ENCODE measurements at regions not wholly inside any gene's neighbourhood (a gene's known extent, or its start where the extent isn't known, plus 50 kb on each side); places are given as distances from the start of the nearest gene placed in this dataset.

- Histone ChIP-seq H4K8ac (replicated peaks; ENCODE audit: insufficient read length, low read depth, low read length) (no peak overlapping the region), H3K79me1 (ENCODE audit: insufficient read depth, low read depth, low read length, poor library complexity, severe bottlenecking) (no peaks in the 10 kb centered on the region), H3K18ac (ENCODE audit: insufficient read length, low read depth, low read length) (no peak overlapping the region), H2BK5ac (ENCODE audit: insufficient read length, low read length) (no peak overlapping the region), H3K56ac (ENCODE audit: insufficient read length, low read depth, low read length) (no peak overlapping the region), H3K9ac (ENCODE audit: extremely low read depth, insufficient read length, low read length) (no peak overlapping the region), H3K27me3 (ENCODE audit: insufficient read depth, low read length) (no peaks in the 10 kb centered on the region; the same call in 1 of the 2 replicates), H2BK20ac (ENCODE audit: low read depth, low read length, poor library complexity, severe bottlenecking) (no peak overlapping the region), H4K91ac (ENCODE audit: insufficient read length, low read depth, low read length) (no peak overlapping the region), H4K20me1 (ENCODE audit: control insufficient read depth, insufficient read depth, insufficient read length) (no peaks in the 10 kb centered on the region), H3T11ph (ENCODE audit: low read length) (no peak overlapping the region), H2BK120ac (ENCODE audit: low read depth, low read length, poor library complexity, severe bottlenecking) (no peak overlapping the region), H2BK12ac (ENCODE audit: insufficient read length, low read depth, low read length) (no peak overlapping the region), H3K27ac (ENCODE audit: insufficient read length, low read depth, low read length) (no peak overlapping the region), H3K4me2 (ENCODE audit: insufficient read depth, insufficient read length, low read length) (no peak overlapping the region), H3K79me2 (ENCODE audit: insufficient read depth, low read length) (no peaks in the 10 kb centered on the region), H2BK15ac (ENCODE audit: low read depth, low read length) (no peak overlapping the region), H2AK5ac (ENCODE audit: insufficient read length, low read length) (no peak overlapping the region), H3K23me2 (ENCODE audit: insufficient read length, low read depth, low read length, poor library complexity, severe bottlenecking) (no peaks in the 10 kb centered on the region), H3K23ac (ENCODE audit: insufficient read length, low read depth, low read length) (no peak overlapping the region), H3K9me3 (ENCODE audit: control insufficient read depth, low read depth, low read length) (no peaks in the 10 kb centered on the region), H4K5ac (ENCODE audit: insufficient read length, low read depth, low read length) (no peak overlapping the region), H2AFZ (ENCODE audit: low read length) (no peak overlapping the region), H3K14ac (ENCODE audit: insufficient read depth, low read length) (no peak overlapping the region), H3K4me1 (ENCODE audit: insufficient read depth, low read length) (no peaks in the 10 kb centered on the region; the same call in 1 of the 2 replicates), H3K4ac (ENCODE audit: low read depth, low read length) (no peak overlapping the region)
- Mint-ChIP-seq H3K27ac (no peak overlapping the region), H3K9me3 (peaks cover 5 to 11% of the 10 kb centered on the region in 2 experiments; a peak in 4 of 5 replicates), H3K36me3 (ENCODE audit: insufficient read depth in 1 of 3, low read depth in 3 of 3) (peaks cover 0 to 12% (median 6%) of the 10 kb centered on the region in 3 experiments; a peak in 5 of 7 replicates), H3K4me1 (peaks cover 6 to 18% of the 10 kb centered on the region in 2 experiments), H3K4me3 (no peak overlapping the region), H3K27me3 (ENCODE audit: low read depth) (no peaks in the 10 kb centered on the region; the same call in none of the 2 replicates)
- TF ChIP-seq CTCF (conservative IDR thresholded peaks at IDR 0.05) = no peak
- DNase-seq = no peak
- no CpG with 5 or more reads among the region's 2 CpGs for WGBS (ENCODE audit: extremely low coverage, insufficient read length, low lambda C conversion rate)
These were observed 537.9 kb upstream of the JARID2 start for GRCh38 chr6:14707971-14708465.
